MCF 10A (cell line): ENCODE measurements at regions not wholly inside any gene's neighbourhood (a gene's known extent, or its start where the extent isn't known, plus 50 kb on each side); places are given as distances from the start of the nearest gene placed in this dataset.

Experiments
- BruUV-seq: library from RNA; stranded (reverse); fragments of 400-500 nt; replicated peaks from 2 replicates; lab custom pipeline; 2021; lab: Mats Ljungman, UMichigan
- CTCF ChIA-PET: fragments of 300-600 bp; sonication (Branson Sonifier 250); formaldehyde crosslinking; extraction: SDS; loops from one replicate; lab custom pipeline; 2021; ENCODE audit warnings: antibody characterized with exemption, inconsistent platforms; lab: Yijun Ruan, JAX
- POLR2A ChIA-PET: fragments of 300-600, 350-650 bp; sonication (Branson Sonifier 250); formaldehyde crosslinking; extraction: SDS; loops from one replicate; lab custom pipeline; 2020; ENCODE audit warnings: antibody characterized with exemption, inconsistent platforms; lab: Yijun Ruan, JAX
- DNase-seq: peaks from one replicate; pipeline ENCODE4 v3.0.0-alpha.2; 2018; ENCODE audit not compliant: unreplicated experiment
- H3K27ac Mint-ChIP-seq: one replicate; pipeline ENCODE4 v1.8.0; 2022; ENCODE audit warnings: mild to moderate bottlenecking, low read depth, mixed read lengths; ENCODE audit not compliant: unreplicated experiment
- H3K27me3 Mint-ChIP-seq: one replicate; pipeline ENCODE4 v1.8.0; 2022; ENCODE audit warnings: mixed read lengths; ENCODE audit not compliant: insufficient read depth, unreplicated experiment
- H3K36me3 Mint-ChIP-seq: one replicate; pipeline ENCODE4 v1.8.0; 2022; ENCODE audit warnings: mild to moderate bottlenecking, moderate library complexity, mixed read lengths; ENCODE audit not compliant: insufficient read depth, unreplicated experiment
- H3K4me1 Mint-ChIP-seq: one replicate; pipeline ENCODE4 v1.8.0; 2022; ENCODE audit warnings: mixed read lengths; ENCODE audit not compliant: insufficient read depth, unreplicated experiment
- H3K4me3 Mint-ChIP-seq: one replicate; pipeline ENCODE4 v1.8.0; 2022; ENCODE audit warnings: mild to moderate bottlenecking, moderate library complexity, mixed read lengths; ENCODE audit not compliant: unreplicated experiment
- H3K9me3 Mint-ChIP-seq: one replicate; pipeline ENCODE4 v1.8.0; 2022; ENCODE audit warnings: mixed read lengths; ENCODE audit not compliant: unreplicated experiment
- intact Hi-C: fragments of 100-400 bp; cut with micrococcal nuclease; formaldehyde crosslinking; loops from 2 replicates; pipeline ENCODE4 v1.14.1; 2022
- TF ChIP-seq, protein P1 (sequence below): fragments of 200-600 bp; IDR thresholded peaks from one replicate; pipeline ENCODE4 v1.8.0; 2022; ENCODE audit warnings: antibody characterized with exemption, mild to moderate bottlenecking; ENCODE audit not compliant: unreplicated experiment

DNA sequence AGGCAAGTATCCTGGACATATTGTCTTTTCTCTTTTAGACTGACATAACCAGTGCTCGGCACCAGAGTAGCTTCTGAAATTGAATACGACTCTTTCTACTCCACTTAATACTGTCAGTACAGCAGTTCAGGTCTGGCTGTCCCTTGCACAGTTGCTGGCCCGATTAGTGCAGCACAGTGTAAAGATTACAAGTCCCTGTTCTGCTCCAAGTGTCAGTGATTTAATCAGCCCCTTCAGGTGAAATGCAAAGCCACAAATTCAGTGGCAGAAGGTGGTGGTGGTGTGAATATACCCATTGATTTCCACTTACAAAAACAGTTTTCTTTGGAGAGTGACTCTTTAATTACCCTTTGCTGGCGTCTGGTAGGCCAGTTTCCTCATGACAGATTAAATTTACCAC lies 545.4 kb downstream of the ADGRL2 start:
- no peak for DNase-seq
- Mint-ChIP-seq H3K36me3 (no peaks in the 10 kb centered on the region), H3K27me3 (no peaks in the 10 kb centered on the region), H3K9me3 (no peaks in the 10 kb centered on the region), H3K27ac (no peak overlapping the region), H3K4me1 (peaks cover 5% of the 10 kb centered on the region), H3K4me3 (no peak overlapping the region)
- intact Hi-C loops = no loop called here
- CTCF ChIA-PET = interaction anchor here (0.5 kb wide), 1 partner anchor 79 kb away, joined by 3 read pairs; no protein-coding TSS in a partner anchor
- TF ChIP-seq, protein P1, sequence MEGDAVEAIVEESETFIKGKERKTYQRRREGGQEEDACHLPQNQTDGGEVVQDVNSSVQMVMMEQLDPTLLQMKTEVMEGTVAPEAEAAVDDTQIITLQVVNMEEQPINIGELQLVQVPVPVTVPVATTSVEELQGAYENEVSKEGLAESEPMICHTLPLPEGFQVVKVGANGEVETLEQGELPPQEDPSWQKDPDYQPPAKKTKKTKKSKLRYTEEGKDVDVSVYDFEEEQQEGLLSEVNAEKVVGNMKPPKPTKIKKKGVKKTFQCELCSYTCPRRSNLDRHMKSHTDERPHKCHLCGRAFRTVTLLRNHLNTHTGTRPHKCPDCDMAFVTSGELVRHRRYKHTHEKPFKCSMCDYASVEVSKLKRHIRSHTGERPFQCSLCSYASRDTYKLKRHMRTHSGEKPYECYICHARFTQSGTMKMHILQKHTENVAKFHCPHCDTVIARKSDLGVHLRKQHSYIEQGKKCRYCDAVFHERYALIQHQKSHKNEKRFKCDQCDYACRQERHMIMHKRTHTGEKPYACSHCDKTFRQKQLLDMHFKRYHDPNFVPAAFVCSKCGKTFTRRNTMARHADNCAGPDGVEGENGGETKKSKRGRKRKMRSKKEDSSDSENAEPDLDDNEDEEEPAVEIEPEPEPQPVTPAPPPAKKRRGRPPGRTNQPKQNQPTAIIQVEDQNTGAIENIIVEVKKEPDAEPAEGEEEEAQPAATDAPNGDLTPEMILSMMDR = no peak
- POLR2A ChIA-PET = interaction anchor here (0.9 kb wide), 1 partner anchor 8 kb away, joined by 4 read pairs; no protein-coding TSS in a partner anchor
- BruUV-seq = no TSS peak

DNA sequence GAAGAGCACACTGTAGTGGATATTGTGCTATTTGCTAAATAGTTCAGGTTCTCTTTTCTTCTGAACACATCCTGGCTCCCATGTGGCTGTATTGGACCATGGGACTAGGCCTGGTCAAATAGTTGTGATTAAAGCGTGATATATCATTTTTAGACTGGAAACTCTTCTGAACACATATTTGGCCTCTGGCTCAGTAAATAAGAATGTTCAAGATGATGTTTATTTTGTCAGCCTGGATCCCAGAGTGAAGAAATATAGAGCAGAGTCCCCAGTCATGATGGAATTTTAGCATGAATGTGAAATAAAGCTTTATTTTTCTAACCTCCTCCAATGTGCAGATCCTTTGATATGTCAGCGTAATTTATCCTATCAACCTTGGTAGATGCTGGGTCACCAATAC lies 542.6 kb downstream of the ADGRL2 start:
- ChIA-PET CTCF (no interaction called here), POLR2A (no interaction called here)
- no peak overlapping the region for H3K27ac Mint-ChIP-seq

DNA sequence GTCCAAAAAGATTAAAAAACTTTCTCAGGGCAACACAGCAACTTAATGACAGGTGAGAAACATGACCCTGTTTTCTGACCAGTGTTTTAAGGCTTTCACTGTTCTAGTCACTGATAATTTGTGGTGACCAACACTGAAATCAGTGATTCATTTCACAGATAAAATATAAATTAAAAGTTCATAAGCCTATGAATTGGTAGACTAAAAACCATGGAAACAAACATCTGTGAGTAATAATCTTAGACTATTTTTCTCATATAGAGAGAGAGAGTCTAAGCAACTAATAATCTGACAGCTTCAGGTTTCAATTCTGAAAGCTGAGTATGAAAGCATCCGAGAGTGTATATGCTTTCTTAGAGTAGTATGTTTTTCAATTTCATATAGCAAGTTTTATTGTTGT lies 536.9 kb downstream of the ADGRL2 start:
- TF ChIP-seq, protein P1 = no peak
- DNase-seq = no peak
- CTCF ChIA-PET = no interaction called here
- Mint-ChIP-seq H3K4me3 (no peak overlapping the region), H3K9me3 (no peaks in the 10 kb centered on the region), H3K4me1 (peaks cover 6% of the 10 kb centered on the region), H3K27me3 (no peaks in the 10 kb centered on the region), H3K27ac (no peak overlapping the region), H3K36me3 (no peaks in the 10 kb centered on the region)
- intact Hi-C loops = no loop called here
- POLR2A ChIA-PET = no interaction called here
- BruUV-seq = no TSS peak

More for the DNA sequence above, 542.6 kb downstream of the ADGRL2 start:
- no peaks in the 10 kb centered on the region for H3K27me3 Mint-ChIP-seq
- intact Hi-C loops = no loop called here
- no peak overlapping the region for H3K4me3 Mint-ChIP-seq
- no peak for DNase-seq
- peaks cover 1% of the 10 kb centered on the region for H3K4me1 Mint-ChIP-seq
- H3K36me3 Mint-ChIP-seq = no peaks in the 10 kb centered on the region
- H3K9me3 Mint-ChIP-seq = no peaks in the 10 kb centered on the region
- no TSS peak for BruUV-seq
- TF ChIP-seq, protein P1 = no peak

DNA sequence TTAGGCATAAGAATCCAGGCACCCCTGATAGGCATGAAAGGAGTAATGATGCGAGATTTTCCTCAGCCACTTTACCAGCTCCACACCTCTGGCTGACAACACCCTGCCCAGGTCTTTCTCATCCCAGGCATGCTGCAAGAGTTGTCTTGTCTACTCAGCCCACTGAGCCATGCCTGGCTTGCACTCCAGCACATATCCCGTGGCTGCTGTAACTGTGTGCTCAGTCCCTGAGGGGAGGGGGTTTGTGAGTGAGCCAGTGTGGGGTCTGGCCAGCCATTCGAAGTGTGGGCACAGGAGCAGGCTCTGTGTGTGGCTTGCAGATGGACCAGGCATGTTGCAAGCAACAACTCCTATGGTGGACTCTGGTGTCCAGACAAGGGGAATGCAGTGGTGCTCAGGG lies 529.6 kb downstream of the ADGRL2 start:
- TF ChIP-seq, protein P1 = no peak
- BruUV-seq = no TSS peak
- no peak for DNase-seq
- no peak overlapping the region for H3K27ac Mint-ChIP-seq
- H3K9me3 Mint-ChIP-seq = peaks cover 8% of the 10 kb centered on the region
- H3K36me3 Mint-ChIP-seq = no peaks in the 10 kb centered on the region
- ChIA-PET CTCF (interaction anchor here (0.7 kb wide), 1 partner anchor 19 kb away, joined by 3 read pairs; no protein-coding TSS in a partner anchor), POLR2A (no interaction called here)
- no peak overlapping the region for H3K4me3 Mint-ChIP-seq
- no peaks in the 10 kb centered on the region for H3K27me3 Mint-ChIP-seq
- H3K4me1 Mint-ChIP-seq = no peaks in the 10 kb centered on the region
- intact Hi-C loops = no loop called here
